Posterior cingulate gyrus (tissue), 11 donors: ENCODE measurements at regions not wholly inside any gene's neighbourhood (a gene's known extent, or its start where the extent isn't known, plus 50 kb on each side); places are given as distances from the start of the nearest gene placed in this dataset.
"Not testable (repeated sequence)": the region's sequence is repeated elsewhere in the genome, so short reads cannot be mapped to it uniquely, and the experiment has no call there.

Source experiments
- DNase-seq, 10 donors: peaks; one replicate each; pipeline versions ENCODE4 v3.0.0 to v3.0.0-alpha.2; 2020 to 2021; ENCODE audit warnings: mixed read lengths in 3 of 10
- intact Hi-C: fragments of 100-400 bp; cut with DNase I; formaldehyde crosslinking; loops from one replicate; pipeline ENCODE4 v1.15.1; 2023

- DNase-seq = no peak
Measured at GRCh38 chr16:58847902-58848661, 114.0 kb upstream of the GOT2 start.

GRCh38 chr16:58846226-58846625 is 112.1 kb upstream of the GOT2 start:
- intact Hi-C loops = not testable (repeated sequence)
- peak in 1 of 10 donors; percentile 73 for DNase-seq

More at GRCh38 chr16:58847902-58848661, 114.0 kb upstream of the GOT2 start:
- intact Hi-C loops = no loop called here

GRCh38 chr16:58843675-58844074 is 109.6 kb upstream of the GOT2 start:
- DNase-seq = no peak
- intact Hi-C loops = no loop called here

DNA sequence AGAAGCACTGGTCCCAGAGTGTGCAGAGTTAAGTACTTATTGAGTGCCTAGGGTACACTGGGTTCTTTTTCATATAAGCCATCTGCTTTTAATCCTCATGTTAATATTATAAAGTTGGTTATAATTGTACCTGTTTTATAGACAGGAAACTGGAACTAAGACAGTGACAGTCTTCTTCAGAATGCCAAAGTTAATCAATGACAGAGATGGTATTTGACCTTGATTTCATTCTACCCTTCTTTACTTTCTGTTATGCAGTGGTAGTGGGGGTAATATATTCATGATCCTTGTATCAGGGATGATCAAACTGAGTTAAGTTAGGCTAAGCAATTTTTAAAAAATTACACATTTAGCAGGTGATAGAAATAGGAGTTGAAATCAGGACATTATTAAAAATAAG is 108.6 kb upstream of the GOT2 start:
- DNase-seq = no peak
- intact Hi-C loops = no loop called here

DNA sequence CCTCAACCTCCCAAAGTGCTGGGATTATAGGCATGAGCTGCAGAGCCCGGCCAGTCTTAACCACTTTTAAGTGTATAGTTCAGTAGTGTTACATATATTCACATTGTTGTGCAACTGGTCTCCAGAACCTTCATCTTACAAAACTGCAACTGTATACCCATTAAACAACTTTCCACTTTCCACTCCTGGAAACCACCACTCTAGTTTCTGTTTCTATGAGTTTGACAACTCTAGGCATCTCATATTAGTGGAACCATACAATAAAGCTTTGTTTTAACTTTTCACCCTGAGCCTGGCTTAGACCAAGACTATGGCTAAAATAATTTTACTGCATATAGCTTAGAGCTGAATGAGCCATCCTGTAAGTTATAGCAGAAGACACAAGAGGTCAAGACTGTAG is 108.0 kb upstream of the GOT2 start:
- intact Hi-C loops = no loop called here
- no peak for DNase-seq

- intact Hi-C loops = no loop called here
- no peak for DNase-seq
Measured at GRCh38 chr16:58837950-58838349, 103.8 kb upstream of the GOT2 start.

DNA sequence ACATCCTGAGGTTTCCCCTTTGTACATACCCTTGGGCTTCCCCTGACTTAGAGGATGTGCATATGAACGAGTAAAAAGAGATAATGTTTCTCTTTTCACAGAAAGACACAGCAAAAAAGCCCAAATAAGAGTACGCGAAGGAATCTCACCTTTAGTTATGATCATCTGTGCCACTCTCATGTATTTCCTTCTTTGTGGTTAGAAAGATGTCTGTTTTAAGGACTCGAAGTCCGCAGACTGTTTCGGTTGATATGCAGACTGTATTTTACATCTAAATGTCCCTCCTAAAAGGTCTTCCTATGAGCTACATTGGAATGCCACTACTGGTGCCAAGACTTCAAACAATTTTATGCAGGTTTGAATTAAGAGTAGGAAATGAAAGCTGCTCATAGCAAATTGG is 102.3 kb upstream of the GOT2 start:
- intact Hi-C loops = no loop called here
- no peak for DNase-seq

GRCh38 chr16:58832386-58832895 is 98.3 kb upstream of the GOT2 start:
- DNase-seq = no peak
- intact Hi-C loops = no loop called here

DNA sequence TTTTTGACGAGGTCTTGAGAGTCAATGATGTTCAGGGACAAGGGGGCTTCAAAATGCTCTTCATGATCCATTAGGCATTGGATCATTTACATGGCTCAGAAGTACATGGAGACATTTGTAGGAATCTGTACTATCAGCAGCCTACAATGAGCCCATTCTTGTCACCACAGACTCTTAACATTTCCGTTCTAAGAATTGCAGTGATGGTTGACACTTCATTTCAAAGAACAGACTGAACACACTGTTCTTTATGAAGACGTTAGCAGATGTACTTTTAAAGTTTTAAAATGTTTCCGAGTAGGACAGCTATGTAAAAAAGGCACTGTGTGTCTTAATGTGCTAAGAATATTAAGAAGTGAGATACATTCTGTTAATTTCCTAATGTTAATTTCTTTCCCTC is 97.3 kb upstream of the GOT2 start:
- DNase-seq = no peak
- intact Hi-C loops = no loop called here

- intact Hi-C loops = no loop called here
- DNase-seq = no peak
Measured at GRCh38 chr16:58828901-58829545, 94.9 kb upstream of the GOT2 start.

DNA sequence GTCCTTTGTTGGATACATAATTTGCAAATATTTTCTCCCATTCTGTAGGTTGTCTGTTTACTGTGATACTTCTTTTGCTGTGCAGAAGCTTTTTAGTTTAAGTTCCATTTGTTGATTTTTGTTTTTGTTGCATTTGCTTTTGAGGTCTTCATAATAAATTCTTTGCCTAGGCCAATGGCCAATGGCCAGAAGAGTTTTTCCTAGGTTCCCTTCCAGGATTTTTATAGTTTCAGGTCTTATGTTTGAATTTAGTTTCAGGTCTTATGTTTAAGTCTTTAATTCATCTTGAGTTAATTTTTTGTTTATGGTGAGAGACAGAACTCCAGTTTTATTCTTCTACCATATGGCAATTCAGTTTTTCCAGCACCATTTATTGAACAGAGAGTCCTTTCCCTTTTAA is 90.1 kb upstream of the GOT2 start:
- DNase-seq = no peak
- intact Hi-C loops = no loop called here

- intact Hi-C loops = no loop called here
- DNase-seq = no peak
Measured at GRCh38 chr16:58821886-58822285, 87.8 kb upstream of the GOT2 start.

- intact Hi-C loops = no loop called here
- no peak for DNase-seq
Measured at GRCh38 chr16:58820411-58820810, 86.3 kb upstream of the GOT2 start.

DNA sequence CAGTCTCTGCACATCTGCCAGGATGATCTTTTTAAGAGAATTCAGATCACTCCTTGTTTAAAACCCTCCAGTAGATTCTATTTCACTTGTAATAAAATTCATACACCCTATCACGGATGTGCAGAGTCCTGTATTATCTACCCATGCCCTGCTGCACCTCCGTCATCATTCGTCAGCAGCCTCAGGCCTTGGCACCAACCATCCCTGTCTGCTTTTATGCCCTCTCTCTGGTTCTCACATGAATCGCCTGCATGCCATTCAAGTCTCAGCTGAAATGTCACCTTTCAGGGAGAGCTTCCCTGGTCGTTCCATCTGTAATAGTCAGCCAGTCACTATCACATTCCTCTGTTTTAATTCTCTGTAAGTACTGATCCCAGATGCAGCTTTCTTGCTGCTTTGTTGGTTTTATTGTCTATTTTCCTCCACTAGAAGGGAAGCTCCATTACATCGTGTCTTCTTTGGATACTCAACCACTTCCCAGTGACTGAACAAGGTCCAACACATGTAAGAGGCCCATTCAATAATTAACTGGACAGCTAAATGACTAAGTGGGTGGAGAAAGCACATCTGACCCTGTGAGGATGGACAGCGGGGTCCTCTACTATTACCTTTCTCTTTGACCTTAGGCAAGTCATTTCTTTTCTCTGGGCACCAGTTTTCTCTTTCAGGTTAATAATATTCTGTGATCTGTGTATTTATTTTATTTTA is 81.2 kb upstream of the GOT2 start:
- intact Hi-C loops = no loop called here
- DNase-seq = no peak

DNA sequence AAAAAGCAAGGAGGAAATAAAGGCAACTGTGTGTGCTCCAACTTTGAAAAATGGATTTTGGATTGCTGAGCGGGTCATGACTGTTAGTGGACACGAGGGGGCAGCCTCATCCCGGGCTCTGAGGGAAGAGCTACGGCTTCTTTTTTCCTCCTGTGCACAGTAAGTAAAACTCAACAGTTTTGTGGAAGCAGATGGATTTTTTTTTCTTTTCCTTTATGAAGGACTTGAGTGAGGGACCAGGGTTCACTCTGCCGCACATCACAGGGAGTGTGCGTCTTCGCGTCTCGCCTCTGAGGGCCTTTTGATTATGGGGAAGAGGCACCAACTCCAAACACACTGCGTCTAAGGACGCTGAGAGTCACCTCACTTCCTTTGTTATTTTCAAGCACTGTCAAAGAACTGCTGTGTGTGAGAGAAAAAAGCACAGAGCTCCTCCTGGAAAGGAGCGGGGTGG is 80.3 kb upstream of the GOT2 start:
- peak in 9 of 10 donors; percentile 38 to 95 (median 51) for DNase-seq
- intact Hi-C loops = no loop called here

GRCh38 chr16:58809213-58809612 is 75.1 kb upstream of the GOT2 start:
- intact Hi-C loops = no loop called here
- no peak for DNase-seq

DNA sequence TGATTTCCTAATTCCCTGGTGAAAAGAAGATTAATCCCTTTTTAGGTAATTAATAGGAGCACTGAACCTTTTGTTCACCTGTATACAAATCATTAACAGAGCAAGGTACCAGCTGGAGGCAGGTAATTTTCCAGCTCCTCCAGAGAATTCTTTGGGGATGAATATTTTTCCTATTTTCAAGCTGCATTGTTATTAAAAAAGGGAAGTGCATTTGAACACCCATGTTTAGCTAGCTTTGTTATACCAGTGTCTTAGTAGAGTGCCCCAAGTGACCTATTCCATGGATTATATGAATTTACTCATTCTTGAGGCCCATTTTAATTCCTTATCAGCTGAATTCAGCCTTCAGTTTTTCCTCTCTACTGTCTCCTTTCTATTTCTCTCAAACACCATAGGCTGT is 73.2 kb upstream of the GOT2 start:
- intact Hi-C loops = no loop called here
- DNase-seq = no peak

DNA sequence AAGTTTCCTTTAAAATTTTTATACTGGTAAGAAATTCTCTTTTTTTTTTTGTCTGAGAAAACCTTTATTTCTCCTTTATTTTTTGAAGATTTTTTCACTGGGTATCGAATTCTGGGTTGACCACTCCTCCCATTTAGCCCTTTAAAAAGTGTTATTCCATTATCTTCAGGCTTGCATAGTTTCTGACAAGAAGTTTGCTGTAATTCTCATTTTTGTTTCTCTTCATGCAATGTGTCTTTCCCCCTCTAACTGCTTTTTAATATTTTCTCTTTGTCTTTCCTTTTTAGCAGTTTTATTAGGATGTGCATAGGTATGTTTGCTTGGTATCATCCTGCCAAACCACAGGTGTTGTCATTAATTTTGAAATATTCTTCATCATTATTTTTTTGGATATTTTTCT is 67.7 kb upstream of the GOT2 start:
- DNase-seq = no peak

GRCh38 chr16:58797137-58797801 is 63.2 kb upstream of the GOT2 start:
- intact Hi-C loops = no loop called here
- DNase-seq = no peak

More for the DNA sequence above, 67.7 kb upstream of the GOT2 start:
- intact Hi-C loops = no loop called here

DNA sequence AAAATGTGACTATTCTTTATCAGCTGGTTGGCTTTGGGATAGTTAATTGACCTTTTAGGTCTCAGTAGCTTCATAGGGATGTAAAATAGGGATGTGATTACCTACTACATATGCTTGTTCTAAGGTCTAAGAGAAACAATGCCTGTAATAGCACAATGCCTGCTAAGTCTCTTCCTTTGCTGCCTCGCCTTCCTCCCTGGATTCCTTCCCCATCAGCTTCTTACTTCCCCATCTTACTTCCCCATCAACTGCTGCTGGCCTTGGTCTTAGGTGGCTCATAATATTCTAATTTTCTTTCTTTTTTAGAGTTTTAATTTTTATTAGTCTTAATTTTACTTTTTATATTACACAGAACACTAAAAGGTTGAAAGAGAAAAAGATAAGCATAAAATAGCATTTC is 59.2 kb upstream of the GOT2 start:
- no peak for DNase-seq
- intact Hi-C loops = no loop called here

DNA sequence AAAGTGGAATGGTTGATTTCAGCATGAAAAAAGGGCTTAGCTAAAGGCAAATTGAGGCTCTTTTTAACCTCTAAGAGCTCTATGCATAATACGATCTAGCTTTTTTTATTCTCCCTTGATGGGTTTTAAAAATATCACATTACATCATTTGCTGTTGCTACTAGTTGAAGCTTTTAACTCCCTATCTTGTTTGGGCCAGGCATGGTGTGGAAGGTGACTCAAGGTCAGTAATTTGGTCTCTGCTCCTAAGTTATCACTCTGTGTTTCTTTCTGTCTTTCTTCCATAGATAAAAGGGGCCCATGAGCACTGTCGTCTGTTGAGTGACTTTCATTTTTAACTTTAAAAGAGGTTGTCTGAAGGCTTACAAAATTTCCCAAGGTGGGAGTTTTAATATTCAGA is 58.1 kb upstream of the GOT2 start:
- DNase-seq = no peak
- intact Hi-C loops = no loop called here
